ENCODE measurements at regions not wholly inside any gene's neighbourhood (a gene's known extent, or its start where the extent isn't known, plus 50 kb on each side); places are given as distances from the start of the nearest gene placed in this dataset.
"Not testable (repeated sequence)": the region's sequence is repeated elsewhere in the genome, so short reads cannot be mapped to it uniquely, and the experiment has no call there.

- no peak for DNase-seq (ENCODE audit: low spot score)
These were observed 1377.4 kb upstream of the ACVR2A start for GRCh38 chr2:146467425-146467824.

- no peak for DNase-seq (ENCODE audit: low spot score)
These were observed 1379.4 kb upstream of the ACVR2A start for GRCh38 chr2:146465460-146465859.

DNA sequence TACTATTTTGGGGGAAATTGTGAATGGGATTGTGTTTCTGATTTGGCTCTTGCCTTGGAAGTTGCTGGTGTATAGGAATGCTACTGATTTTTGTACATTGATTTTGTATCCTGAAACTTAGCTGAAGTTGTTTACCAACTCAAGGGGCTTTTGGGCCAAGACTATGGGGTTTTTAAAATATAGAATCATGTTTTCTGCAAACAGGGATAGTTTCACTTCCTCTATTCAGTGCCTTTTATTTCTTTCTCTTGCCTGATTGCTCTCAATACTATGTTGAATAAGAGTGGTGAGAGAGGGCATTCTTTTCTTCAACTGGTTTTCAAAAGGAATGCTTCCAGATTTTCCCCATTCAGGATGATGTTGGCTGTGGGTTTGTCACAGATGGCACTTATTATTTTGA, 1383.8 kb upstream of the ACVR2A start:
- DNase-seq (ENCODE audit: low spot score) = no peak

DNA sequence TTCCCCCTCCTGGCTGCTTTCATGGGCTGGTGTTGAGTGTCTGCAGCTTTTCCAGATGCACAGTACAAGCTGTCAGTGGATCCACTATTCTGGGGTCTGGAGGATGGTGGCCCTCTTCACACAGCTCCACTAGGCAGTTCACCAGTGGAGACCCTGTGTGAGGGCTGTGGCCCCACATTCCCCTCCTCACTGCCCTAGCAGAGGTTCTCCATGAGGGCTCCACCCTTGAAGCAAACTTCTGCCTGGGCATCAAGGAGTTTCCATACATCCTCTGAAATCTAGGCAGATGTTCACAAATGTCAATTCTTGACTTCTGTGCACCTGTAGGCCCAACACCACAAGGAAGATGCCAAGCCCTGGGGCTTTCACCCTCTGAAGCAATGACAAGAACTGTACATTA, 1386.2 kb upstream of the ACVR2A start:
- no peak for DNase-seq (ENCODE audit: low spot score)

DNA sequence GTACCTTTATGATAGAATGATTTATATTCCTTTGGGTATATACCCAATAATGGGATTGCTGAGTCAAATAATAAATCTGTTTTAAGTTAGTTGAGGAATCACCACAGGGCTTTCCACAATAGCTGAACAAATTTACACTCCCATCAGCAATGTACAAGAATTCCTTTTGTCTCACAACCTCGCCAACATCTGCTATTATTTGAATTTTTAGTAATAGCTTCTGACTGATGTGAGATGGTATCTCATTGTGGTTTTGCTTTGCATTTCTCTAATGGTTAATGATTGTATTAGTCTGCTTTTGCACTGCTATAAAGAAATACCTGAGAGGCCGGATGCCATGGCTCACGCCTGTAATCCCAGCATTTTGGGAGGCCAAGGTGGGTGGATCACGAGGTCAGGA, 1387.6 kb upstream of the ACVR2A start:
- no peak for DNase-seq (ENCODE audit: low spot score)

- DNase-seq (ENCODE audit: low spot score) = no peak
These were observed 1389.5 kb upstream of the ACVR2A start for GRCh38 chr2:146455325-146455724.

- DNase-seq (ENCODE audit: low spot score) = no peak
These were observed 1392.9 kb upstream of the ACVR2A start for GRCh38 chr2:146451972-146452371.

DNA sequence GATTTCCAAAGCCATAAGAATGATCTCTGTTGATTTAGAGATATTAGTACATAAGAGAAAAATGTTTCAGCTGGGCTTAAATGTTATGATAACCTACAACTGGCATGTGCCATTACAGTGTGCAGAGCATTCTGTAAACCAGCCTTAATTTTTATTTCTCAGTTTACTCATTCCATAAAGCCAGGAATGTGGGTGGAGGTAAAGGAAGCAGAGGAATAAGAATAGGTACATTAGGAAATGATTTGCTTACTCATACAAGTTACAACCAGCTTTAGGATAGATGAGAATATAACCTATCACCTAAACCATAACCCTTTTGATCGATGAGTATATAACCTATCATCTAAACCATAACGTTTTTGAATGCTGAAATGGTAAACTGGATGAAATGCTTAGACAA, 1394.7 kb upstream of the ACVR2A start:
- DNase-seq (ENCODE audit: low spot score) = no peak

- DNase-seq (ENCODE audit: low spot score) = no peak
These were observed 1399.8 kb upstream of the ACVR2A start for GRCh38 chr2:146444987-146445386.

- DNase-seq (ENCODE audit: low spot score) = no peak
These were observed 1400.7 kb upstream of the ACVR2A start for GRCh38 chr2:146444085-146444484.

DNA sequence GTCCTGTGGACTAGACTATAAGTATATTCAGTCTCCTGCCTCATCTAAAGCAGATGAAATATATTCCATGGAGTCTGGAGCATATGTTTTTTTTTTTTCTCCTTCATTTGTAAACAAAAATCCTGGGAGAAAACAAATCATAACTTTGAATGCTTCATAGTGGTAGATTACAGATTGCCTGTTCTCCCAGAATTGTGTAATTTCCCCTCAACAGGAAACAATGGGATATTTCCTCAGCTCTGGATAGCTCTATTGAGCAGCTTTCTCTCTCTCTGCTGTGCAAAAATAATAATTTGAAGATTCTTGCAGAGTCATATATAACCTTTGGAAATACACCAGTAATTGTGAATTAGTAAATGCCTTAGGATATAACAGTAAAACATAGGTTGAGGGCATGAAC, 1406.6 kb upstream of the ACVR2A start:
- no peak for DNase-seq (ENCODE audit: low spot score)

DNA sequence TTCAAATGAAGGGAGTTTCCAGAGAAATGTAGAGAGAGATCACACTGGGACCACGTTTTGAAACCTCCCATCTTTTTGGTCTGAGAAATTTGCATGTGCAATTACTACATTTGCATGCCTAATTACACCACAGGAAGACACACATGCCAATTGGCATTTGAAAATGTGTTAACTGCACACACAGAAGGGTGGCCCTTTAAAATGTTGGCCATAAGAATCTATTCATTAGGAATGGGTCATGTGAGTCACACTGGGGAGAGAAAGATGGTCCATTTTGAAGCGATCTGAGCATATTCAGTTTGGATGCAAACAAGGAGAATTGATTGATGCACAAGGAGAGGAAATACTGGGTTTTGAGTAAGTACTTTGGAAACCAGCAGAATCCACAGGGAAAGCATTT, 1407.1 kb upstream of the ACVR2A start:
- no peak for DNase-seq (ENCODE audit: low spot score)

GRCh38 chr2:146433116-146433875, 1411.5 kb upstream of the ACVR2A start:
- no peak for DNase-seq (ENCODE audit: low spot score)

DNA sequence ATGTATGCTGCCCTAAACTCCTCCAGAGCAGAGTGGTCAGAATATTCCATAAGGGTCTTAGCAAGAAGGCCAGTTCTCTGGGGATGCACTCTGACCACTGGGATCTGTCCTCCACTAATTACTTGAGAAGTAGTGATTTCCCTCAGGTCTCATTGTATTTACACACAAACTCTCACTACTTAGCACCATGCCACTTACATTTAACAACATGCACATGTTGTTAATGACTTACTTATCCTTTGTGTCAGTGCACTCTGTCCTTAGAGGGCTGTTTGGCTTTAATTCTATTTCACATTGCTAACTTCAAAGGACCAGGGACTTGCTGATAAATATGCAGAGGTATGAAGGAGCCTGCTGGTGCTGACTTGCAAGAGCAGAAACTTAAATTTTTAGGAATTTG, 1415.5 kb upstream of the ACVR2A start:
- DNase-seq (ENCODE audit: low spot score) = no peak

DNA sequence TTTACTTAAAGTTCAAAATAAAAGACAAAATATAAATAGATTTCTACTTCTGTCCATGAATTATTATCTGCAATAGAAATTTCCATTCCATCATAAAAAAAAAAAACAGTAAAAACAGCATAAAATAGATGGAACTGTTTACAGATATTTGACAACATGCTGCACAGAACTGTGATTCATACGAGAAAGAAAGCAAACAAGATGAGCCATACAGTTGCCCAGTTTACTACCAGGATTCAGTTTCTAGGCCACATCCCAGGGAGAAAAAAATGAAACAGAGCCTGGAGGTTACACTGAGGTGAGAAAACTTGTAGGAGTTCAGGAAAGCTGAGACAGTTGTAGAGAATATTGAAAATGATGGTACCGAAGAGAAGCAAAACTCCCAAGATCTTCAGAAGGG, 1426.9 kb upstream of the ACVR2A start:
- no peak for DNase-seq (ENCODE audit: low spot score)

DNA sequence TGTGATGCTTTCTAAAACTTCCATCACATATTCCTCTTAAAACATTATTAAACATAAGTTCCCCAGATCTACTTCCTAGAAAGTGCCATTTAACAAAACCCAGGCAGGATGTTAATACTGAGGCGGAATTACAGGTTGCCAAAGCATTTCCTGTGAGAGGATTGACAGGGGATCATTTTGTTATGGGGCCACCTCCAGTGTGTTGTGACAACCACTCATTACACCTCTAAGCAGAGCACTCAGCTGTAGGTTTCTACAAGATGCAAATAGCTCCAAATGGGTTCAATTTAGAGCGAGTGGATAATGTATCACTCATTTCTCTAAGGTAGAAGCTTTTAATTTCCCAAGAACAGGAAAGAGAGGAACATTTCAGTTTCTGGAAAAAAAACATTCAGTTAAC, 1429.5 kb upstream of the ACVR2A start:
- no peak for DNase-seq (ENCODE audit: low spot score)

GRCh38 chr2:146414456-146414855, 1430.4 kb upstream of the ACVR2A start:
- no peak for DNase-seq (ENCODE audit: low spot score)

- no peak for DNase-seq (ENCODE audit: low spot score)
These were observed 1431.7 kb upstream of the ACVR2A start for GRCh38 chr2:146413086-146413610.

DNA sequence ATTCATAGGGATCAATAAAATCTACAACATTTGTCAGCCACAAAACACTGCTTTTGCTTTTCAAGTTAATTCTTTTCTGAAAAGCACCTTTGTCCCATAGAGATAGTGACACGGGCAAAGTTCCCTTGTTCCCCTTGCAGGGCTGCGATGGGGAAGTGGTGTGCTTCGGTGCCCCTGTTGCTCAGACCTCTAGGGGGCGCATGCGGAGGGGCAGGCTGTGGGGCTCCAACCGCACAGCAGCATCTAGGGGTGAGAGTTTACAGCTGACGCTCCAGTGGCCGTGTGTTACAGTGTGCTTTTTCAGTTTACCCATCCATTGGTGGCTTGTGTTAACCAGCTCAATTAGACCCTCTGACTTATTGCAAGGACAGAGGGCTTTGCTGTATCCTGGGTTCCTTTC, 1432.2 kb upstream of the ACVR2A start:
- peak; percentile 16 for DNase-seq (ENCODE audit: low spot score)

GRCh38 chr2:146405402-146406309, 1439.2 kb upstream of the ACVR2A start:
- DNase-seq (ENCODE audit: low spot score) = peak; percentile 12

DNA sequence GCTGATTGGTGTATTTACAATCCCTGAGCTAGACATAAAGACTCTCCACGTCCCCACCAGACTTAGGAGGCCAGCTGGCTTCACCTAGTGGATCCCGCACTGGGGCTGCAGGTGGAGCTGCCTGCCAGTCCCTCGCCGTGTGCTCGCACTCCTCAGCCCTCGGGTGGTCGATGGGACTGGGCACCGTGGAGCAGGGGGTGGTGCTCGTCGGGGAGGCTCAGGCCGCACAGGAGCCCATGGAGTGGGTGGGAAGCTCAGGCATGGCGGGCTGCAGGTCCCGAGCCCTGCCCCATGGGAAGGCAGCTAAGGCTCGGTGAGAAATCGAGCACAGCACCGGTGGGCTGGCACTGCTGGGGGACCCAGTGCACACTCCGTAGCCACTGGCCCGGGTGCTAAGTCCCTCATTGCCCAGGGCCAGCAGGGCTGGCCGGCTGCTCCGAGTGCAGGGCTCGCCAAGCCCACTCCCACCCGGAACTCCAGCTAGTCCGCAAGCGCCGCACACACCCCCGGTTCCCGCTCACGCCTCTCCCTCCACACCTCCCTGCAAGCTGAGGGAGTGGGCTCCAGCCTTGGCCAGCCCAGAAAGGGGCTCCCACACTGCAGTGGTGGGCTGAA, 1441.2 kb upstream of the ACVR2A start:
- DNase-seq (ENCODE audit: low spot score) = not testable (repeated sequence)

GRCh38 chr2:146392631-146393030, 1452.2 kb upstream of the ACVR2A start:
- no peak for DNase-seq (ENCODE audit: low spot score)

- no peak for DNase-seq (ENCODE audit: low spot score)
These were observed 1452.6 kb upstream of the ACVR2A start for GRCh38 chr2:146392186-146392585.
